HG02870 (cell line): ENCODE measurements at regions not wholly inside any gene's neighbourhood (a gene's known extent, or its start where the extent isn't known, plus 50 kb on each side); places are given as distances from the start of the nearest gene placed in this dataset.
"Not testable (repeated sequence)": the region's sequence is repeated elsewhere in the genome, so short reads cannot be mapped to it uniquely, and the experiment has no call there.

ENCODE experiments used
- ATAC-seq: cut with Tn5 transposase; IDR thresholded peaks from one replicate; pipeline ENCODE4 v1.9.1; 2021; ENCODE audit warnings: mild to moderate bottlenecking, moderate library complexity; ENCODE audit not compliant: unreplicated experiment

- no peak for ATAC-seq
Observed at GRCh38 chr4:23117826-23118225, 425.1 kb downstream of the GBA3 start.

GRCh38 chr4:23114538-23114937, 421.8 kb downstream of the GBA3 start:
- ATAC-seq = no peak

- ATAC-seq = no peak
Observed at GRCh38 chr4:23113104-23113503, 420.4 kb downstream of the GBA3 start.

- ATAC-seq = no peak
Observed at GRCh38 chr4:23106516-23106915, 413.8 kb downstream of the GBA3 start.

GRCh38 chr4:23105759-23106370, 413.1 kb downstream of the GBA3 start:
- no peak for ATAC-seq

GRCh38 chr4:23097251-23097650, 404.5 kb downstream of the GBA3 start:
- ATAC-seq = no peak

GRCh38 chr4:23091711-23092110, 399.0 kb downstream of the GBA3 start:
- no peak for ATAC-seq

GRCh38 chr4:23085249-23085568, 392.5 kb downstream of the GBA3 start:
- ATAC-seq = no peak

- no peak for ATAC-seq
Observed at GRCh38 chr4:23084559-23085248, 392.0 kb downstream of the GBA3 start.

GRCh38 chr4:23083391-23083790, 390.7 kb downstream of the GBA3 start:
- ATAC-seq = no peak

GRCh38 chr4:23080171-23080570, 387.4 kb downstream of the GBA3 start:
- not testable (repeated sequence) for ATAC-seq

GRCh38 chr4:23070848-23071570, 378.3 kb downstream of the GBA3 start:
- no peak for ATAC-seq

- no peak for ATAC-seq
Observed at GRCh38 chr4:23068756-23069155, 376.0 kb downstream of the GBA3 start.

- ATAC-seq = no peak
Observed at GRCh38 chr4:23068287-23068686, 375.6 kb downstream of the GBA3 start.

GRCh38 chr4:23062188-23062587, 369.5 kb downstream of the GBA3 start:
- ATAC-seq = no peak

- no peak for ATAC-seq
Observed at GRCh38 chr4:23061431-23061830, 368.7 kb downstream of the GBA3 start.

GRCh38 chr4:23060776-23061175, 368.0 kb downstream of the GBA3 start:
- ATAC-seq = no peak

GRCh38 chr4:23058165-23058776, 365.5 kb downstream of the GBA3 start:
- ATAC-seq = no peak

- ATAC-seq = no peak
Observed at GRCh38 chr4:23041501-23041900, 348.8 kb downstream of the GBA3 start.

- no peak for ATAC-seq
Observed at GRCh38 chr4:23040539-23040938, 347.8 kb downstream of the GBA3 start.

- ATAC-seq = no peak
Observed at GRCh38 chr4:23039818-23040217, 347.1 kb downstream of the GBA3 start.
